HPDE6-E6E7 (cell line): ENCODE measurements at regions not wholly inside any gene's neighbourhood (a gene's known extent, or its start where the extent isn't known, plus 50 kb on each side); places are given as distances from the start of the nearest gene placed in this dataset.

Source experiments
- DNase-seq: peaks from one replicate; pipeline ENCODE4 v3.0.0; 2011; ENCODE audit warnings: missing footprints; ENCODE audit errors: extremely low spot score

GRCh38 chr10:36057180-36057579 lies 415.1 kb upstream of the FZD8 start:
- no peak for DNase-seq

- DNase-seq = no peak
These were observed 411.7 kb upstream of the FZD8 start for GRCh38 chr10:36053775-36054174.

- no peak for DNase-seq
These were observed 411.2 kb upstream of the FZD8 start for GRCh38 chr10:36053271-36053670.

GRCh38 chr10:36051500-36051991 lies 409.4 kb upstream of the FZD8 start:
- DNase-seq = no peak

GRCh38 chr10:36050763-36051499 lies 408.8 kb upstream of the FZD8 start:
- DNase-seq = no peak

GRCh38 chr10:36048780-36049179 lies 406.7 kb upstream of the FZD8 start:
- DNase-seq = no peak

- no peak for DNase-seq
These were observed 406.1 kb upstream of the FZD8 start for GRCh38 chr10:36048236-36048635.

- no peak for DNase-seq
These were observed 400.0 kb upstream of the FZD8 start for GRCh38 chr10:36042135-36042534.

GRCh38 chr10:36038316-36038955 lies 396.3 kb upstream of the FZD8 start:
- no peak for DNase-seq

- no peak for DNase-seq
These were observed 394.0 kb upstream of the FZD8 start for GRCh38 chr10:36036137-36036536.

GRCh38 chr10:36033808-36034207 lies 391.7 kb upstream of the FZD8 start:
- DNase-seq = no peak

- no peak for DNase-seq
These were observed 388.4 kb upstream of the FZD8 start for GRCh38 chr10:36030516-36030915.

GRCh38 chr10:36026656-36027390 lies 384.7 kb upstream of the FZD8 start:
- no peak for DNase-seq

GRCh38 chr10:36026081-36026480 lies 384.0 kb upstream of the FZD8 start:
- no peak for DNase-seq

GRCh38 chr10:36023939-36024338 lies 381.8 kb upstream of the FZD8 start:
- no peak for DNase-seq

GRCh38 chr10:36021096-36021495 lies 379.0 kb upstream of the FZD8 start:
- DNase-seq = no peak

GRCh38 chr10:36019749-36020148 lies 377.7 kb upstream of the FZD8 start:
- no peak for DNase-seq

- no peak for DNase-seq
These were observed 376.9 kb upstream of the FZD8 start for GRCh38 chr10:36018996-36019395.

GRCh38 chr10:36017137-36017536 lies 375.0 kb upstream of the FZD8 start:
- no peak for DNase-seq

- DNase-seq = no peak
These were observed 365.3 kb upstream of the FZD8 start for GRCh38 chr10:36007369-36007768.

GRCh38 chr10:36003688-36004087 lies 361.6 kb upstream of the FZD8 start:
- no peak for DNase-seq

- no peak for DNase-seq
These were observed 361.0 kb upstream of the FZD8 start for GRCh38 chr10:36003031-36003600.
